ENCODE measurements at regions not wholly inside any gene's neighbourhood (a gene's known extent, or its start where the extent isn't known, plus 50 kb on each side); places are given as distances from the start of the nearest gene placed in this dataset.

DNA sequence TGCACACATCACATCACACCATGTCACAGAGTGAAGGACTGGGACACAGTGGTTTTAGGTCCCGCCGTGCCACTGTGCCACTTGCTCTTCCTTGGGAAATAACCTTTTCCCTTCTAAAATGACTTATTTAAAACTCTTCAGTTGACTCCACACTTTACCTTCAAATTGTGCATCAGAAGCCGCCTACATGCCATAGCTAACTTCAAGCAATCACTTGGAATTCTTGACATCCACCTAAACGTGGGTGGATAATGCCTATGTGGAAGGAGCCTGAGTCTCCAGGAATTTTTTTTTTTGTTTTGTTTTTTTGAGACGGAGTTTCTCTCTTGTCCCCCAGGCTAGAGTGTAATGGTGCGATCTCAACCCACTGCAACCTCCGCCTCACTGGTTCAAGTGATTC lies 777.4 kb upstream of the TENM3 start:
- DNase-seq (ENCODE audit: extremely low read depth, low read depth), result no peak
- TF ChIP-seq, protein P1, sequence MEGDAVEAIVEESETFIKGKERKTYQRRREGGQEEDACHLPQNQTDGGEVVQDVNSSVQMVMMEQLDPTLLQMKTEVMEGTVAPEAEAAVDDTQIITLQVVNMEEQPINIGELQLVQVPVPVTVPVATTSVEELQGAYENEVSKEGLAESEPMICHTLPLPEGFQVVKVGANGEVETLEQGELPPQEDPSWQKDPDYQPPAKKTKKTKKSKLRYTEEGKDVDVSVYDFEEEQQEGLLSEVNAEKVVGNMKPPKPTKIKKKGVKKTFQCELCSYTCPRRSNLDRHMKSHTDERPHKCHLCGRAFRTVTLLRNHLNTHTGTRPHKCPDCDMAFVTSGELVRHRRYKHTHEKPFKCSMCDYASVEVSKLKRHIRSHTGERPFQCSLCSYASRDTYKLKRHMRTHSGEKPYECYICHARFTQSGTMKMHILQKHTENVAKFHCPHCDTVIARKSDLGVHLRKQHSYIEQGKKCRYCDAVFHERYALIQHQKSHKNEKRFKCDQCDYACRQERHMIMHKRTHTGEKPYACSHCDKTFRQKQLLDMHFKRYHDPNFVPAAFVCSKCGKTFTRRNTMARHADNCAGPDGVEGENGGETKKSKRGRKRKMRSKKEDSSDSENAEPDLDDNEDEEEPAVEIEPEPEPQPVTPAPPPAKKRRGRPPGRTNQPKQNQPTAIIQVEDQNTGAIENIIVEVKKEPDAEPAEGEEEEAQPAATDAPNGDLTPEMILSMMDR (IDR thresholded peaks at IDR 0.05; ENCODE audit: low read depth, low read length), result no peak

DNA sequence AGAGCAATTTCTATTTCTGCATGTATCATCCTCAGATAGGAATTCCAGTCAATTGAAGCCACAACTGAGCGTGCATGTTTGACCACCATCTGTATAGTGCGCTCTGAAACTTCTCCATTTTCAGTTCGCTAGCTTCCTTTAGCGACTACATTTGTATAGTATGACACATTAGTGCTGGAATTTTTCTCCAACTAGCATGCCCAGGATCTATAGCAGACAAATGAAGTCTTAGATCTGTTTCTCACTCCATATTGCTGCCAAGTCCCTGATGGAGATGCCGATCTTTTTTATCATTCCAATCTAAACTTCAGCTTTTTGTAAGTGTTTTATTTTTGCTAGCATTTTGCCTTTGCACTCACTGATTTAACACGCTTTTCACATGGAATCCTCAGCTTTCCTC lies 774.8 kb upstream of the TENM3 start:
- TF ChIP-seq, protein P1 (IDR thresholded peaks at IDR 0.05; ENCODE audit: low read depth, low read length), result no peak
- no peak for DNase-seq (ENCODE audit: extremely low read depth, low read depth)

DNA sequence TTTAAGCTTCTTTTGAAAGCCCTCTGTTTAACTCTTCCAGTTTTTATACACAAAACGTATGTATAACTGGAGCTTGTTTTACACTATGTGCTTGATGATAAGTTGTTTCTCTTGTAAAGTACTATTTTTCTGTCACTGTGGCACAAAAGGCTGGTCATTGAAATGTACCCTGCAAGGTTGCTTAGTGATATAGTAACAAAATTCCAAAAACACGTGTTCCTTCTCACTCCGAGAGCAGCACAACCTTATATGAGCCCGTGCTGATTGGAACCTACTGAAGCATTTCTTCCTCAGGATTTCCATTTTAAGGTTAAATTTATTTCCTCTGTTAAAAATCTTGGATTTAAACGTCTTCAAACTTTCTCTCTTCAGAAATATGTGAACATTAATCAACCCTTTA lies 772.9 kb upstream of the TENM3 start:
- no peak for DNase-seq (ENCODE audit: extremely low read depth, low read depth)
- TF ChIP-seq, protein P1 (IDR thresholded peaks at IDR 0.05; ENCODE audit: low read depth, low read length), result no peak

DNA sequence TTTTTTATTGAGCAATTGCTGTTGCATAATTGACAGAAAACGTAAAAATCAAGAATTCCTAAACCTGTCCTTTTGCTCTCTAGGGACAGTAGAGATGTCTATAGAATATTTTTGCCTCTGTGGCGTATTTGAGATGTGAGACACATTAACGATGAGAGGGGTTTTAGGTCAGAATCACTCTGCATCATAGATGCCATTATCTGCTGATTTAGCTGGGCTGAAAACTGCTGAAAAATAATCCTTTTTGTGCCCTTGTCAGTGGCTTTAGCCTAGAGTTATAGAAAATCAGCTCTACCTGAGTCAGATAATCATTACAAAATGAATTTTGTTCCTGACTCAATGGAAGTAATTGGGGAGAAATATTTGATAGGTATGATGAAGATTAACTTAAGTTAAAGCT lies 767.8 kb upstream of the TENM3 start:
- TF ChIP-seq, protein P1 (IDR thresholded peaks at IDR 0.05; ENCODE audit: low read depth, low read length), result no peak
- DNase-seq (ENCODE audit: extremely low read depth, low read depth), result no peak

DNA sequence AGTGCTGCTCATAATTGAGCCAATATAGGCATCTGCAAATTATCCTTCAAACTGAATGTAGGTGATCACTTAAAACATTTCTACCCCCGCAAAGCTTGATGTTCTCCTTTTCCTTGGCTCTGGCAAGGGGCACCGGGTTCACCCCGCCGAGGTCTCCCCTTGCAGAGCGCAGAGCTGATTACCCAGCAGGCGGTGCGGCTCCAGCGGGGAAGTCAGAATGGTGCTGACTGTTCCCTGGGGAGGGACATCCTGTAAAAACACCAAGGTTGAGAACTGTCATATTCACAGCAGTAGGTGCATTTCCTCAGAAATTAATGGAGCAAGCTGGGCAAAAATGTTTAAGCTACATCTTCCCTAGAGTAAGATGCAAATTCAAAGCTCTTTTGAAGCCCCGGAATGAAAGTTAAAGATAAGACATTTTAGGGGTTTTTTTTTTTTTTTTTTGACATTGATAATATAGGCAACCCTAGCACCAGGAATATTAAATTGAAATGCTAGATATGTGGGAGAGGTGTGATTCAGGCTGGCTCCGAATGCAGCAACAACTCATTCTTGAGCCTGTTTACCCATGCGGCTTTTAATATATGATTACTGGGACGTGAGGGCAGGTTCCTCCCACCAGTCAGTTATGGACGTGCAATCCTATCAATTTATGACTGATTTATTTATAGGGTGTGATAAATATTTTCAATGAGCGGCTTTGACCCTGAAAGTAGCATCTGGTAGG lies 767.3 kb upstream of the TENM3 start:
- TF ChIP-seq, protein P1 (IDR thresholded peaks at IDR 0.05; ENCODE audit: low read depth, low read length), result no peak
- no peak for DNase-seq (ENCODE audit: extremely low read depth, low read depth)

DNA sequence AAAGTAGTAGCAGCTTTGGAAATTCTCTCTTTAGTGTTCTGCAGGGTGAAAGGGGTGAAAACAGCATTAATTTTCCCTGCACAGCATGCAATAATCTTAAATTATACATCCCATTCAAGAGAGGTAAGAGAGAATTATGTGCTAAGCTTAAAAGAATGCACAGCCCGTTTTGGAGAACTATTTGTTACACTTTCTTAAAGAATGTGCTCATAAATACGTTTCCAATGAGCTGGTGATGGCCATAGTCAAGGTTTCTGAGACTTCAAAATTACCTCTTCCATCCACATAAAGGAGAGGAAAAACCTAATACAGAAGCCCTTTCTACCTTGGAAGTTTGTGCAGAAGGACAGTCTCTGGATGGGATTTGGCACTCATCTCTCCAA lies 766.7 kb upstream of the TENM3 start:
- DNase-seq (ENCODE audit: extremely low read depth, low read depth), result no peak
- TF ChIP-seq, protein P1 (IDR thresholded peaks at IDR 0.05; ENCODE audit: low read depth, low read length), result no peak

DNA sequence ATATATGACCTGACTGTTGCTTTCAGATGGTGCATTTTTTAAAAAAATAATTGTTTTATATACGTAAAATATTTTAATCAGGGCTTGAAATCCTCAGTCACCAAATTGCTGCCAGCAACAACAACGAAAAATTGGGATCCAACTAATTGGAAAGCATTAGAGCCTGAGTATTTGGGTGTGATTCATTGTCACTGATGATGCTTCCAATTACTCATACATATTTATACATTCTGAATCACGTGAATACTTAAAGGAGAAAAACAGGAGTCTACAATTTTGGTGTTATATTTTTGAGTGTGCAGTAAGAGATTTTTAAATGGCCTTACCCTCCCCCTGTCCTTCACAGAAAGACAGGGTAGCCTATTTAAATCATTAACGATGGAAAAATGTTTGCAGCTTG lies 765.6 kb upstream of the TENM3 start:
- no peak for DNase-seq (ENCODE audit: extremely low read depth, low read depth)

More for the DNA sequence above, 765.6 kb upstream of the TENM3 start:
- TF ChIP-seq, protein P1 (IDR thresholded peaks at IDR 0.05; ENCODE audit: low read depth, low read length), result no peak
